Activated CD4-positive, alpha-beta T cell treated with anti-CD3 and anti-CD28 coated beads for 1 hour (primary cell): ENCODE measurements at regions not wholly inside any gene's neighbourhood (a gene's known extent, or its start where the extent isn't known, plus 50 kb on each side); places are given as distances from the start of the nearest gene placed in this dataset.
"Not testable (repeated sequence)": the region's sequence is repeated elsewhere in the genome, so short reads cannot be mapped to it uniquely, and the experiment has no call there.

Experiments
- DNase-seq: peaks from one replicate; pipeline ENCODE4 v3.0.0-alpha.2; 2020

DNA sequence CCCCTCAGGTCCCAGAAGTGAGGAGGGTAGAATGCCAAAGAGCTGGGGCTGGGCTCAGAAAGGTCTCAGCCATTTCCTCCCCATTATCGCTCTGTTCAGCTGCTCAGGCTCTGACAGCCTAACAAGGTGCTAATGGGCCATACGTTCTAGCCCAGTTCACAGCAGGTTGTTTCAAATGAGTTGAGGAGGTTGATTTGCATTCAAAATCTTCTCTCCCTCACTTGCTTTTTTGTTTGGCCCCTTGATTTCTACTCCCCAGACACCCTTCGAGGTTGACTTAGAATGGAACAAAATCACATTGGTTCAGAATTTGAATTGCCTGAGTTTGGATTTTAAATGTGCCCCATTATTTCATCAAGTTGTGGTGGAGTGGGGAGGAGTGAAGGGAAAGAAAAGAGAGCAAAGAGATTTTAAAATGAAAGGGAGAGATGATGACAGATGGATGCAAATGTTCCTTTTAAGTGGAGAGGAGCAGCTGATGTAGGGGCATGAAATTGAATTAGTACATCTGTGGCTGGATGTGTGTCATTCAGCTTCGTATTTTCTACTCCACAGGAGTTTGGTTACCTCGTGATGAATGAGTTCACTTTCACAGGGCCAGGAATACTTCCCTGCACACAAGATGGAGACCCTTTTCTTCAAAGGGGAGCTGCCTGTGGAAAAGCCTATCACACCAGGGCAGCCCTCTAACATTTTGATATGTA is 425.8 kb upstream of the CAMK1G start:
- no peak for DNase-seq

DNA sequence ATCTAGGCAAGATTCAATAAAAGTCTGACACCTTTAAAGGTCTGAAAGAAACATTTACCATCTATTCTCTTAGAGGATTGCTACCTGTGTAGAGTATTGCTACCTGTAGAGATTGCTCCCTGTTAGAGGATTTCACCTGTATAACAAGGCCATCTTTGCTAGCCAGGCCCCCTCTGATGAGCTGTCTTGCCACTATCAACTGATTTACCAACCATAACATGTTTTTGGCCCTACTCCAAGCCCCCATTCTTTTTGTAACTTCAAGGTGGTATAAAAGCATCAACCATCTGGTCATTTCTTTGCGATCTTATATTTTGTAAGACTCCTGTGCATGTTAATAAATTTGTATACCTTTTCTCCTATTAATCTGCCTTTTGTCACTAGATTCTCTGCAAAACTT is 424.7 kb upstream of the CAMK1G start:
- DNase-seq, result no peak

DNA sequence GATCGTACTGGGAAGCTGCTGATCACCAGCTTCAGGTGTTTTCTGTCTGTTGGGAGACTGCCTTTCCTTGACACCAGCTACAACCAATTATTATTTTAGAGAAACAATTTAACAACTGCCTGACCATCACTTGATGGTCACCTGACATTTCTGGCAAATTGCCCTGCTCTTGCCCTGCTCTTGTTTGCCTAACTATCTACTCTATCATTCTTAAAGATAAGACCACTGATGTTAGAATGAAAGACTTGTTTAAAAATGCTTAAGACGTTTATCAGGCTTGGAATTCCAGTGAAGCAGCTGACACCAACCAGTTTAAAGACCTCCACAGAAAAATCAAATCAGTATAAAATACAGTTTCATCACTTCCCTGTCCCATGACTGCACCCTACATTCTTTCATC is 423.3 kb upstream of the CAMK1G start:
- no peak for DNase-seq

DNA sequence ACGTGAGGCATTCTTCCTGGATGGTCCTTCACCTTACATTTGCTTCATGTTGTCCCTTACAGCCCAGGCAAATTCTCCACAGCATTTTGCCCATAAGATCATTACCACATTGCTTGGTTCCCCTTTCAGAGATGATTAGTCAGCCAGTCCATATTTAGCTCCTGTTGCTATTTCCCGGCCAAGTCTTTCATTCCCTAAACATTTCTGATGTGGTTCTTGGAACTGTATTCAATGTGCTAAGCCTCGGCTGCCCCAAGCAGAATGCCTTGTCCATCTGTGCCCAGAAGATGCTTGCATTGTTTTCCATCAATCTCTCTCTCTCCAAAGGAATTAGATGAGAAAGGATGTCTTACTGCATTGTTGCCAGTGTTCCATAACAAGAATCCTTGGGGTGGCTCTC is 420.9 kb upstream of the CAMK1G start:
- DNase-seq, result no peak

DNA sequence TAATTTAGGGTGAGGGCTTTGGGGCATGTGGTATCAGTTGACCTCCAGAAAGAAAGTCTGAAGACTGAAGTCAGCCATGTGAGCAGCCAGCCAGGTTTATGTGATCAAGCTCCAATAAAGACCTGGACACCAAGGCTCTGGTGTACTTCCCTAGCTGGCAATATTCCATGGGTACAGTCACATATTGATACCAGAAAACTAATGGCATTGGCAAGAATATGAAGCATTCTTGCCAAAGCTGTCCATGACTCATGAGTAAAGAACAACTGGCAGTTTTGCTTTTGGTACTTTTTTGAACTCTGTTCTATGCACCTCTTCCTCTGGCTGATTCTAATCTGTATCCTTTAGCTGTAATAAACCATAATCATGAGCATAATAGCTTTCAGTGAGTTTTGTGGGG is 415.3 kb upstream of the CAMK1G start:
- no peak for DNase-seq

DNA sequence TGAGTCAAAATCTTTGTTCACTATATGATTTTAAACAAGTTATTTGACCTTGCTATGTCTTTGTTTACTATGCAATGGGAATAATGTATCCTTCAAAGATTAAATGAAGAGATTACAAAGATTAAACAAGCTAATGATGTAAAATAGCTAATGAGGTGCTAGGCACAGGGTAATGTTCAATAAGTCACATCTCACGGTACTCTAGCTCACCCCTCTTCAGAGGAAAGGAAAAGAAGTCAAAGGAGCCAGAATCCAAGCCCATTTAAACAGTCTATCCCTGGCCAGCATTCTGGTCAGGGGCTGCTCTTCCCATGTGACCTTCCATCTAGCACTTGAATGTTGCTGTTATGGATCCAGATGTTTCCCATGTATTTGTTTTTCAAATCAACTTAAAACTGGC is 412.4 kb upstream of the CAMK1G start:
- no peak for DNase-seq

DNA sequence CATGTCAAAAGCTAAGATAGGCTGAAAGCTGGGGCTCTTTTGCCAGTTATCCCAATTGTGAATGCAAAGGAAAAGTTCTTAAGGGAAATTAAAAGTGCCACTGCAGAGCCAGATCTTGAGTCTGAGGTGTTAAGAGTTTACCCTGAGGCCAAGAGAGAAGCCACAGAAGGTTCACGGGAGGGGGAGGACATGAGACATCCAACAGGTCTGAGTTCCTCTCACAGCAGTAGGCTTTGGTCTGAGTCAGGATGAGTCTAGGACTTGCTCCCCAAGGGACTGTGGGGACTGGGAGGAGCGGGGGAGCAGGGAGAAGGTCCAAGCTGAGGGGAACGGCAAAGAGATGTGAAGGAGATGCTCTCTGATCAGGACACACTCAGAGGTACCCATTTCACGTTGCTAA is 411.2 kb upstream of the CAMK1G start:
- no peak for DNase-seq

DNA sequence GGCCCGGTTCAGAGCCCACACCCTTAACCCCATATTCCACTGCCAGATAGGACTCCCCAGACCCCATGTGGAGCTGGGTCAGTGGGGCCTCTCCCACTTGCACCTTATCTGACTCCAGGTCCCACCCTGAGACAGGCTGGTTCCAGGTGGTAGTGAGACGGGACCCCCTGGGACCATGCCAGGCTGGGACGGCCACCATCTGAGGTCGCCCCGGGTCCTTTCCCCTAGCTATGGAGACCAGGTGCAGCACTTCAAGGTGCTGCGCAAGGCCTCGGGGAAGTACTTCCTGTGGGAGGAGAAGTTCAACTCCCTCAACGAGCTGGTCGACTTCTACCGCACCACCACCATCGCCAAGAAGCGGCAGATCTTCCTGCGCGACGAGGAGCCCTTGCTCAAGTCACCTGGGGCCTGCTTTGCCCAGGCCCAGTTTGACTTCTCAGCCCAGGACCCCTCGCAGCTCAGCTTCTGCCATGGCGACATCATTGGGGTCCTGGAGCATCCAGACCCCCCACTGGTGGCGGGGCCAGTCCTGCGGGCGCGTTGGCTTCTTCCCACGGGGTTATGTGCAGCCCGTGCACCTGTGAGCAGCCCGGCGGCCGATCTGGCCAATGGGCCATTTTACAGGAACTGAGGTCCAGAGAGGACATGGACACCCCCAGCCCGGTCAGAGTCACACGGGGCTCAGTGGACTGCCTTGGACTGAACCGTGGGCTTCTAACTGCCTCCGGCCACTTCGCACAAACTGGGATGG is 410.5 kb upstream of the CAMK1G start:
- not testable (repeated sequence) for DNase-seq

DNA sequence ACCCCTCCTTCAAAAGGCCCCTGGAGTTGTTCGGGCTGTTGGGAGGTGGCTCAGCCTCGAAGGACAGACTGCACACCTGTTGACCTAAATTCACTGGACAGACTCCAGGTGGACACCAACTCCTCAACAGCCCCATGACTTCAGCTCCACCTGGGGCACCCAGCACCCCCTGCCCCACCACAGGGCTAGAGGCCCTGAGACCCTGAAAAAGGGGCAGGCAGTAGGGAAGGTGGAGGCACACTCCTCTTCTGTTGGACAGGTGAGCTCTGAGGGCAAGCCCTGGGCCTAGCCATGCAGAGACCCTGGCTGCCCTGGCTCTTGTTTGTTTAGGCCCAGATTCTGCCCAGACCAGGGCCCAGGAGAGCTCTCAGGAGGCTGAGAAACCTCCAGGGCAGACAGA is 409.7 kb upstream of the CAMK1G start:
- not testable (repeated sequence) for DNase-seq

DNA sequence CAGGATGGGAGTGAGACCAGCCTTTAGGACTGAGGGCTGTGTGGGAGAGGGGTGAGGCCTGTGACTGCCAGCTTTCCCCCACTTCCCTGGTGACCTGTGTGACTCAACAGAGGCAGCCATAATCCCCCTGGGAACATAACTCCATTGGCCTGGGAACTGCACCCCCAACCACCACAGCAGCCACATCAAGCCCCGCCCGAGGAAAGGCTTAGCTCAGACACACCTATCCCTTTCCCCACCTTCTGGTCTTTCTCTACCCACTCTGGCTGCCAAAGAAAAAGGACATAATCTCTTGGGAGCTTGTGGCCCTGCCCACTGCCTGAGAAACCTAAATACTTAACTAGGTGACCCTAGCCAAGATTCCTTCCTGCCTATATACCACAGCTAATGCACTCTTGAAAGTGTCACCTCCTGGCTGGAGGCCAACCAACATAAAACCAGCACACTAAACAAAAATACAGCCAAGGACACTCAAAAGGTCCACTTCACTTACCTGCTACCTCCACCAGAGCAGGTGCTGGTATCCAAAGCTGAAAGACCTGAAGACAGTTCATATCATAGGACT is 406.6 kb upstream of the CAMK1G start:
- DNase-seq, result no peak

DNA sequence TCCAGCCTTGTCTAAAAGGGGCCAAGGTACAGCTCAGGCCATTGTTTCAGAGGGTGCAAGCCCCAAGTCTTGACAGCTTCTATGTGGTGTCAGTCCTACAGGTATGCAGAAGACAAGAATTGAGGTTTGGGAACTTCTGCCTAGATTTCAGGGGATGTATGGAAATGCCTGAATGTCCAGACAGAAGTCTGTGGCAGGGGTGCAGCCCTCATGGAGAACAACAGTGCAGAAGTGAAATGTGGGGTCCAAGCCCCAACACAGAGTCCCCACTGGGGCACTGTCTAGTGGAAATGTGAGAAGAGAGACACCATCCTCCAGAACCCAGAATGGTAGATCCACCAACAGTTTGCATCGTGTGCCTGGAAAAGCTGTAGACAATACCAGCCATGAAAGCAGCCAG is 400.3 kb upstream of the CAMK1G start:
- no peak for DNase-seq

DNA sequence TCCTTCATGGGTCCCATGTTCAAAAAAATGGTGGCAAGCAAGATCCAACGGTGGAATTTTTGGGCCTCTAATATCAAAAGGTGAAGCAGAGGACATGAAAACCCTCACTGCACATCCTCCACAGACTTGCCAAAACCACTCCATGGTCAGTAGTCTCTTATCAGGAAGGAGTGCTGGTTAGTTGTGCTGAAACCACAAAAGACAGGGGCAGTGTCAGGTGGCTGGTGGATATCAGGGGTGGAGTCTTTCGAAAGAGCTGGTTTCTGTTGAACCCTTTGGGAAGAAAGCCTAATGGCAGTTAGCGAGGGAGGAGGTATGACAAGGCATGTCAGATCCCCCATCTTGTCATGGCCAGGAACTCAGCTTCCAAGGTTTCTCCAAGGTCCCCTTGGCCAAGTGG is 395.9 kb upstream of the CAMK1G start:
- no peak for DNase-seq

DNA sequence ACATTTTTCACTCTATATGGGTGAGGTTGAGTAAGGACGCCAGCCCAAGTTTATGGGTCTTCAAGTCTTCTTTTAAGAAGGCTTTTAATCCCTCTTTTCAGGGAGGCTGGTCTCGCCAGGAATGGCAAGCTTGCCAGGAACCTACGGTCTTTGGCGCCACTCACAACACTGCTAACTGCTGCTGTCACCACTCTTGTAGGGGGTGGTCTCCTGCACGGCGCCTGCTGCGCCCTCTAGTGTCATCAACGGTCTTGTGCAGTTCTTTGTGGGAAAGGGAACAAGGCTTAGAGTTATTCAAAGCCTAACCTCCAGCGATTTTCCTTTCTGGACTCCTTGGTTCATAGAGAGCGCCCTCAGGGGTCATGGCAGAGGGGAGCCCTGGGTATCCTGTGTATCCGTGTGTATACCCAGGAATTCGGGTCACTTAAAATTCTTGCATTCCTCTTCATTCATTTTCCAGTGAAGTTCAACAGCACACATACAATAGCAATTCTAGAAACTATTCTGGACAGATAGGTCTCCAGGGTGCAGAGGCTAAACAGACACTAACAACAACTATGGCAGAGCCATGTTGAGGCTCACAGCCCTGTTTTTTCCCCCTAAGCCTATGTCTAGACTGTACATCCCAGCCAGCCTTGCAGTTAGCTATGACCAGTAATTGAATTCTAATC is 392.8 kb upstream of the CAMK1G start:
- DNase-seq, result no peak

DNA sequence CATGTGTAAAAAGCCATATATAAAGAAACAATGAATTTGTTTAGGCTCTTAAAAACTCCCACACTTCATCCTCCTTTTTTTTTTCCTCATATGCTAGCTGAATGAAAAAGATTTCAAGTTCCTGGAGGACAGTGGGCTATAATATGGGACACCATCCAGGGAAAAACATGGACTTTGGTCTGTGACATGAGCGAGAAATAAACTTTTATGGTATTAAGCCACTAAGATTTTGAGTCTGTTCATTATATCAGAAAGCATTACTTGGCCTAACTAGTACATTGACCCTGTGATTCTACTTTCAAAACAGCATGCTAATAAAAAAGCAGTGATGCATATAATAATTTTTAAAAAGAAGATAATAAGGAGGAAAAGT is 392.3 kb upstream of the CAMK1G start:
- DNase-seq, result no peak

DNA sequence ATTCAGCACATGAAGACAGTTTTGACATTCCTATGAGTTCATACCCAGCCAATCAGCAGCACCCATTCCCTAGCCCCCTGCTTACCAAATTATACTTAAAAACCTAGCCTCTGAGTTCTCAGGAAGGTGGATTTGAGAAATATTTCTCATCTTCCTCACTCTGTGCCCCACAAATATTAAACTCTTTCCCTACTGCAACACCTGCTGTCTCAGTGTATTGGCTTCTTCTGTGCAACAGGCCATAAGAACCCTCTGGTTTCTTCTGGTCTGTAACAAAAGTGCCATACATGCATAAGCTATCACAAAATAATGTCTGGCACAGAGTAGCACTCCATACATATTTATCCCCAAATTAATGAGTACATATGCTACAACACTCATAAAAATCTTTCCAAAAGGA is 387.4 kb upstream of the CAMK1G start:
- no peak for DNase-seq

DNA sequence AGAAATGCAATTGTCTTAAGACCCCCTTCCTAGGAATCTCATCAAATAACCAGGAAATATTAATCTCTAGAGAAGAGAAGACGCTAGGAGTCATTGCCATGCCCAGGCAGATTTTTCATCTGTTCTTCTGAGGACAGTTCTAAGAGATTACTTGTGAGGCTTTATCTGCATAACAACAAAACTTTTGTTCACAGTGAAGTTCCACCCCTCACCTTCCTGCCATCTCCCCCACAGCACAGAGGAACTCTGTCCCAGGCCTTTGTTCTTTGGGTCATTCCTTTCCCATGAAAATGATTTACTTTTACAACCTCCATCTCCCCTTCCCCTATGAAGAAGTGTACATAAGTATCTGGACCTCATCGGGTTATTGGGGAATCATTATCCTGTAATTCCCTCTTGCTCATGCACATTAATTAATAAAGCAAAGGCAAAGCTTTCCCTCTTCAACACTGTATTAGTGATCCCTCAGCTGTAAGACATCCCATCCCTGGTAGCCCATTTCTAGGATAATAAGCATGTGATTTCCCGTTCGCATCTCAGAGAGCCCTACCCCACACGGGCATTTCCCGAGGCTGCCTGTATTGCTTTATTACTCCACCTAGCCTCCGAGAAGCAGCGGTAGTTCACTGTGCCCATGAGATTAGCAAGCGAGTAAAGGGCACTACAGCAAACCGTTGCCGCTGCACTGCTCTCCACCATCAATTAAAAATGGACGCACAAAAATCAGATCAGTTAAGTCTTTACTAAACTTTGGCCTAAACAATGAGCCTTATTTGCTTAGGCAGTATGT is 384.4 kb upstream of the CAMK1G start:
- DNase-seq, result no peak

DNA sequence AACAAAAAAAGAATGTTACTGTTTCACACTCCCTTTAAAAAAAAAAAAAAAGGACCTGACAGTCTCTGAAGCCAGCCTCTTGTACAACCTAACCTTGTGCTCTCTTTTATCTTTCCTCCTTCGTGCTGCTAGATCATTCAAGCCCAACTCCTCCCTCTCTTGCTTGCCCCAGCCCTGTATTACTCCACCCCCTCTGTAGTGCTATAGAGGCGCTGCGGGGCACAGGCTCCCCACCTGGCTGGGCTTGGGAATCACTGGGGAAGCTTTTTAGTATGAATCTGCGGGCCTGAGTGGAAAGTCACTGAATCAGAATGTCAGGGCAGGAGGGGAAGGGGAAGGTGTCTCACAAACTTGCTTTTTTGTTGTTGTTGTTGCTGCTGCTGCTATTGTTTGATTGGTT is 383.7 kb upstream of the CAMK1G start:
- no peak for DNase-seq

DNA sequence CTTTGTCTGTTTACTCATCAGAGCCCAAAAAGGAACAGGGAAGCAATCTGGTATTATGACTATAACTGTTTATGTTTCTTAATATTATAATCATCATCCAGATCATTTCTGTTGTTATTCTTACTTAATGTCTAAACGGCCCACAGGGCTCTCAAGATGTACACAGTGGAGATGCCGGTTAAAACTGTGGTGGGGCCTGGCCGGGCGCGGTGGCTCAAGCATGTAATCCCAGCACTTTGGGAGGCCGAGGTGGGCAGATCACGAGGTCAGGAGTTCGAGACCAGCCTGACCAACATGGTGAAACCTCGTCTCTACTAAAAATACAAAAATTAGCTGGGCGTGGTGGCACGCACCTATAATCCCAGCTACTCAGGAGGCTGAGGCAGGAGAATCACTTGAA is 381.2 kb upstream of the CAMK1G start:
- DNase-seq, result not testable (repeated sequence)

DNA sequence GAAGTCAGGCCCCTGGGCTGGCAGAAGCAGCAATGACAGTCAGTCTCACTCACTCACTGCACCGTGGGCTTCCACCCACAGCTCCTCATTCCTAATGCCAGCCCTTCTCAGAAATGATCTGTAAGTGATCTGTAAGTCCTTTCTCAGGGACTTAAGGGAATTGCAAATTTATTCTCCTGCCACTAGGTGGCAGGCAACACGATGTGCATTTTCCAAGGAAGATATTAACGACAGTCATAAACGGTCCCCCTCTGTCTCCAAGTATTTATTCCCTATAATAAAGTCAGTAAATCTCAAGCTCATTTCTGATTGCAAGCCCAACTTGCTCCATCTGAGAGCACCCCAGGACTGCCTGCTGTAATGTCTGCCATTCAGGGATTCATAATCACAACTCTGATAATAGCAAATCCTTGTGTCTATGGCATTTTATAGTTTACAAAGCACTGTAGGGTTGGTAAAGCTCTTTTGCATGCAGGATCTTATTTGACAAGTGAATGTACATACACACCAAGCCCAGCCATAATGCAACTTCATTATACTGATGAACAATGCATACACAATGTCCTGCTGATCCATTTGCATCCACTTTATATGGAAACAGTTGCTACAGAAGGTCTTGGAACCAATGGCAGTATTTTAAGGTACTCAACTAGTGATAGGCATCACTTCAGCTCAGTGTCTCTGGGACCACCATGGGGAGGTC is 380.5 kb upstream of the CAMK1G start:
- DNase-seq, result no peak

DNA sequence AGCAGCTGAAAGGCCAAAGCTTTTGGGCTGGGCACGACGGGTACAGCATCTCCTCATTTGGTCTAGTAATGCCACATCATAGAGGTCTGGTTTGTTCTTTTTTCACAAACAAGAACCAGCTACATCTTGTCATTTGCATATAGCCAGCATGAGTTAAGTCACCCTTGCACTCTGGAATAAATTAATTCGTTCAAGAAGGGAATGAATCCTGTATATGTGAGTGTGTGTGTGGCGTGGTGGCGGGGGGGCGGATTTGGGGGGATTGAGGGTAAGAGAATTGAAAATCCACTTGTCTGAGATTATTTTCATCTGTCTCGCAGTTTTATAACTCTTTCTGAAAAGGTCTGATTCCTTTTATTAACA is 380.0 kb upstream of the CAMK1G start:
- no peak for DNase-seq

DNA sequence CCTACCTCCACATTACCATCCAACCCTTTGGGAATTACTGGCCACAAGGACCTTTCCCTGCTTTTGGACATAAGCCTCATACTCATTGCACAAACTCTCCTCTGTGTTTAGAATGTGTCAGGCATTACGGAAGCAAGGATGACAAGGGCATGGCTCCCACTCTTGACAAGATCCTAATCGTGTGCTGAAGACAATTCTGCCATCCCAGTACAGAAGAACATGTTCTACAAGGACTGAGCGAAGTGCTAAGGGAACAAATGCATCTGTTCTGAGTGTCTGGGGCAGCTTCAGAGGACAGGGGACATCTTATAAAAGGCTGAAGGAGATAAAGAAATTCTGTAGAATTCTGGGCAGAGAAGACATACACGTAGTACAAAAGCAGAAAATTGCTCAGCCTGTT is 378.5 kb upstream of the CAMK1G start:
- DNase-seq, result no peak

DNA sequence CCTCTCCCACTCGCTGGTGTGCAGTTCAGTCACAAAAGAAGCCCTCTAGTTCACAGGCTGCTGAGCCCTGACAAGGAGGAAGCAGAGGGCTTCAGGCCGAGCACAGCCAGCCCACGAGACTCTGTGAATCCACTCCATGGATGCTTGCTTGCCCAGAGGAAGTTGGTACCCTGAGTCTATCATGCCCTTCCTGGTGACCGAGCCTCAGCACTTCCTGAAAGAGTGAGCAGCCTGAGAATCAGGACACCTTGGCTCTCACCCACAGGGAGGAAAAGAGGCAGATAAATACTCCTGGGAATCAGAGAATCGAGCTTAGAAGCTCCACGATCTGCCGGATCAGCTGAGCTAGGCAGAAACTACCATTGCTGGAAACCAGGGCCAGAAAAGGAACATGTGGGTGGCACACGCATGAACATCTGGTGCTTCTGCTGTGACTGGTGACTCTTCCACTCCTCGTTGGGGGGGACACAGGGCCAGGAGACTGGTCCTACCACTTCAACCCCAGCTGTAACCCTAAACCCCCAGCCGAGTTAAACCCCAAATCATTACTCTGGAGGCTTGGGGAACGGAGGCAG is 376.3 kb upstream of the CAMK1G start:
- no peak for DNase-seq
